ENCODE measurements at regions not wholly inside any gene's neighbourhood (a gene's known extent, or its start where the extent isn't known, plus 50 kb on each side); places are given as distances from the start of the nearest gene placed in this dataset.

DNA sequence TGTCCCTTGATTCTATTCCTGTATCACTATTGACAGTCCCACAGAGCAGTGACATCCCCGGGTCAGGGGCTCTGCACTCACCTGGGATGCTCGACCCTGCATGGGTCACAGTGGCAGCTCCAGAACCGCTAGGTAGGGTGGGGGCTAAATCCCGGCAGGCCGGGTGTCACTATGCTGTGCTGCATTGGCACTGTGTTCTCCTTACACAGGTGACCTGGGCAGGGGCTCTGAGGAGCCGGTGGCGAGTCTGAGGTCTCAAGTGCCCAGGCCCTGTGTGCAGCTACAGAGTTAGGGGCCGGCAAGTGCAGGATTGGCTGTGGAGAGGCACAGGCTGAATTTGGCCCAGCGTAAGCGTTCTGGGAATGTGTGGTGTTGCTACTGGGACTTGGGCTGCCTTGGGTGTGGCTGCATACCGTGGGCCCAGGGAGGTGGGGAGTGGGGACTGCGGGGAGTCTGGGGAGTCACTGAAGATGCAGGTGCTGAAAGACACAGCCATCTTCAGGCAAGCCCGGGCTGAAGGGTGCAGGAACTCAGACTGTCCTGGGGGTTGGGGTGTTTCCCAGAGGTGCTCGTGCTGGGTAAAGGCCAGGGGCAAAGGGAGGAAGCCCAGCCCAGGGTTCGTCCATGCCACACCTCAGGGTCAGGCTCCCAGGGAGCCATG lies 102.6 kb upstream of the PRR20G start:
- Mint-ChIP-seq H3K9me3 (no peaks in the 10 kb centered on the region), H3K4me3 (no peak overlapping the region), H3K27ac (no peak overlapping the region), H3K27me3 (peaks cover 35 to 36% of the 10 kb centered on the region in 2 donors), H3K4me1 (no peaks in the 10 kb centered on the region), H3K36me3 (no peaks in the 10 kb centered on the region)
- ATAC-seq (replicated peaks) = no peak
- no peak for DNase-seq

DNA sequence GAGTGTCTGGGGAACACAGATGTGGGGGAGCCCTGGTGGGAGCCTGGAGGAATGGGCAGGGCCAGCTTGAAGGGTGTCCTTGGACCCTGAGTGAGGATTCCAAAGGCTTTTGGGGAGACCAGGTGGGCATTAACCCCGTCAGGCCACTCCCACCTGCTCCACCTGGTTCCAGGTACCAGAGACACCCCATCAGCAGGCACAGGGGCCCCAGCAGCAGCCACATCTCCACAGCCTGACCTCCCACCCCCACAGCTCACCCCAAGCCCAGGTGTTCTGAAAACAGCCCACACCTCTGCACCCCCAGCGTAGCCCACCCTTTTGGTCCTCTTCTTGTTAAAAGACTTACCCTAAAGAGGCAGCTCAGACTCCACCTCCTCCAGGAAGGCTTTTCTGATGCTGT lies 102.1 kb upstream of the PRR20G start:
- H3K4me3 Mint-ChIP-seq = no peak overlapping the region
- no peaks in the 10 kb centered on the region for H3K36me3 Mint-ChIP-seq
- no peaks in the 10 kb centered on the region for H3K9me3 Mint-ChIP-seq
- no peak for DNase-seq
- H3K27ac Mint-ChIP-seq = no peak overlapping the region
- peaks cover 34 to 36% of the 10 kb centered on the region in 2 donors for H3K27me3 Mint-ChIP-seq
- no peak for ATAC-seq (replicated peaks)
- H3K4me1 Mint-ChIP-seq = no peaks in the 10 kb centered on the region

DNA sequence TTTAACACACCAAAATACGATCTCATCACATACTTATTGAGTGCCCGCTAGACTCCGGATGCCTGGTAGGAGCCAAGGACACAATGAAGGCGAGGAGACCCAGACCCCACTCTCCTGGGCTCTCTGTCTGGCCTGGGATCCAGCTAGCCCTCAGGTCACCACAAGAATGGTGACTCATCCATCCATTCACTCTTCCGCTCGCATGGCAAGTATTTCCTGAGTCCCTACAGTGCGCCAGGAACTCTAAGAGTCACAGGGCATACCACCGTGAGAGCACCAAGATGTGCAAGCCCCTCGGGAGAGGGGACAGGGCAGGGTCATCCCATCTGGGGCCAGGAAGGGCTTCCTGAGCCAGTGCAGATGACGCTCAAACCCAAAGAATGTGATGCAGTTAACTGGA lies 101.6 kb upstream of the PRR20G start:
- DNase-seq (no peak), ATAC-seq (replicated peaks) (no peak)
- Mint-ChIP-seq H3K27ac (no peak overlapping the region), H3K4me3 (no peak overlapping the region), H3K4me1 (no peaks in the 10 kb centered on the region), H3K36me3 (no peaks in the 10 kb centered on the region), H3K27me3 (peaks cover 29 to 33% of the 10 kb centered on the region in 2 donors), H3K9me3 (no peaks in the 10 kb centered on the region)

DNA sequence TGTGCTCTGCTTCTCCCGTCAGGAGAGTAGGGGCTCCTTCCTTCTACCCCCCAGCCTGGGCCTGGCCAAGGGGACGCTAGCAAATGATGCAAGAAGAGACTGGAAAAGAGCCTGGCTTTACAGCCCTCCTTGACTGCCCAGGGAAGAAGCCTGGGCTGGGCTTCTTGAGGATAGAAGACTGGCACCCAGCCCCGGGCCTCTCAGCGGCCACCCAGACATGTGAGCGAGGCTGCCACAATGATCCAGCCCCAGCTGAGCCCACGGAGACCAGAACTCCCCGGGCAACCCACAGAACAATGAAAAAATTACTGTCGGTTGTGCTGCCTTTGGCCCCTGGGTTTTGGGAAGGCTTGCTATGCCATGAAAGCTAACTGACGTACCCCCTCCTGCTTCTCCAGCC lies 100.6 kb upstream of the PRR20G start:
- H3K4me1 Mint-ChIP-seq = no peaks in the 10 kb centered on the region
- H3K27ac Mint-ChIP-seq = no peak overlapping the region
- ATAC-seq (replicated peaks) (no peak), DNase-seq (no peak)
- peaks cover 26 to 30% of the 10 kb centered on the region in 2 donors for H3K27me3 Mint-ChIP-seq
- H3K4me3 Mint-ChIP-seq = no peak overlapping the region
- no peaks in the 10 kb centered on the region for H3K36me3 Mint-ChIP-seq
- H3K9me3 Mint-ChIP-seq = no peaks in the 10 kb centered on the region

DNA sequence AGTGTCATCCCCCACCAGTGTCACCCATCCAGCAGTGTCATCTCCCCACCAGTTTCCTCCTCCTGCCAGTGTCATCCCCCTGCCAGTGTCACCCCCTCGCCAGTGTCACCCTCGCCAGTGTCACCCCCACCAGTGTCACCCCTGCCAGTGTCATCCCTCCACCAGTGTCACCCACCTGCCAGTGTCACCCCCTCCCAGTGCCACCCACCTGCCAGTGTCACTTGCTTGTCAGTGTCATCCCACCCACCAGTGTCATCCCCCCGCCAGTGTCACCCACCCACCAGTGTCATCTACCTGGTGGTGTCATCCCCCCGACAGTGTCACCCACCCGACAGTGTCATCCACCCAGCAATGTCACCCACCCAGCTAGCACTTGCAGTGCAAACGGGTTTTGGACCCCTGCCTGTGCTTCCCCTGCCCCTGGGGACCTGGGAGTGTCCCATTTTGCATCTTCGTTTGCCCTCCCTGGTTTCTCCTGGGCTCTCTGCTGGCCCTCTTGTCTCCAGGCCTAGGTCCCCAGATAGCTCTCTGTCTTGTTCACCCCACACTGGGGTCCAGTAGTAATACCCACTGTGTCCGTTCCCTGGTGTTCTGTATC lies 99.8 kb upstream of the PRR20G start:
- Mint-ChIP-seq H3K9me3 (peaks cover 0 to 2% of the 10 kb centered on the region in 2 donors), H3K36me3 (no peaks in the 10 kb centered on the region), H3K4me1 (no peaks in the 10 kb centered on the region), H3K4me3 (no peak overlapping the region), H3K27me3 (peaks cover 22 to 30% of the 10 kb centered on the region in 2 donors), H3K27ac (no peak overlapping the region)
- no peak for DNase-seq
- ATAC-seq (replicated peaks) = no peak

DNA sequence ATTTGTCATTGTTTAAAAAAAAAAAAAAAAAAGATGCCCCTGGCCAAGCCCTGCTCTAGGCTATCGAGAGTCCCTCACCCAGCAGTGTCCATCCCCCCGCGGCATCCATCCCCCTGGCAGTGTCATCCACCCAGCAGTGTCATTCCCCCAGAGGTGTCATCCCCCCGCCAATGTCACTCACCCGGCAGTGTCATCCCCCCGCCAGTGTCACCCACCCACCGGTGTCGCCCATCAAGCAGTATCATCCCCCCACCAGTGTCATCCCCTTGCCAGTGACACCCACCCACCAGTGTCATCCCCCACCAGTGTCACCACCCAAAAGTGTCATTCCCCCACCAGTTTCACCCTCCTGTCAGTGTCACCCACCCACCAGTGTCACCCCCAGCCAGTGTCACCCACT lies 99.3 kb upstream of the PRR20G start:
- no peaks in the 10 kb centered on the region for H3K36me3 Mint-ChIP-seq
- H3K27ac Mint-ChIP-seq = no peak overlapping the region
- peaks cover 22 to 30% of the 10 kb centered on the region in 2 donors for H3K27me3 Mint-ChIP-seq
- no peak for ATAC-seq (replicated peaks)
- H3K4me1 Mint-ChIP-seq = no peaks in the 10 kb centered on the region
- H3K4me3 Mint-ChIP-seq = no peak overlapping the region
- no peak for DNase-seq
- peaks cover 0 to 2% of the 10 kb centered on the region in 2 donors for H3K9me3 Mint-ChIP-seq

DNA sequence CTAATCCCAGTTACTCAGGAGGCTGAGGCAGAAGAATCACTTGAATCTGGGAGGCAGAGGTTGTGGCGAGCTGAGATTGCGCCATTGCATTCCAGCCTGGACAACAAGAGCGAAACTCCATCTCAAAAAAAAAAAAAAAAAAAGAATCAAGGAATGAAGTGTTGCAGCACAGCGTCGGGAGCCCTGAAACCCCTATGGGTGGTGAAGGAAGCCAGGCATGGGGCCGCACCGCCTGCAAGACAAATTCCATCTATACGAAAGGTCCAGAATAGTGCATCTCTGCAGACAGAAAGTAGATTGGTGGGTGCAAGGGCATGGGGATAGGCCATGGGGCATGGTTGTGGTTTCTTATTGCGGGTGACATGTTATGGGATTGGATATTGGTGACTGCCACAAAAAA lies 98.6 kb upstream of the PRR20G start:
- Mint-ChIP-seq H3K36me3 (no peaks in the 10 kb centered on the region), H3K27ac (no peak overlapping the region), H3K4me3 (no peak overlapping the region), H3K4me1 (no peaks in the 10 kb centered on the region), H3K9me3 (peaks cover 0 to 5% of the 10 kb centered on the region in 2 donors), H3K27me3 (peaks cover 22 to 28% of the 10 kb centered on the region in 2 donors)
- no peak for ATAC-seq (replicated peaks)
- DNase-seq = no peak

DNA sequence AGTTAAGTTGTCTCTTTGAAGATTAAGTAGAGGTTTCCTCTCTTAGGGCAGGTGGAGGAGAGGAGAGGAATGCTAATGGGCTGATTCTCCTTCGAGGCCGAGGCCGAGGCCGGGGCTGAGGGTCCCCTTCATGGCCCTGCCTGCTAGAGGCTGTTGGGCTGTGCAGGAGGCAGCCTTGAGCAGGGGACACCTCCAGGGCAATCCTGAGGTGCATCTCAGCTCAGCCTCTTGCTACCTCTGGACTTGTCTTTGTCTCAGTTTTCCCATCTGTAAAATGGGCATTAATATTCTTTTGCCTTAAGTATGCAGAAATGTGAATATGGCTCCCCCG lies 97.7 kb upstream of the PRR20G start:
- Mint-ChIP-seq H3K4me3 (no peak overlapping the region), H3K36me3 (no peaks in the 10 kb centered on the region), H3K4me1 (no peaks in the 10 kb centered on the region), H3K27me3 (peaks cover 22 to 23% of the 10 kb centered on the region in 2 donors), H3K27ac (no peak overlapping the region), H3K9me3 (peaks cover 0 to 10% of the 10 kb centered on the region in 2 donors)
- DNase-seq (no peak), ATAC-seq (replicated peaks) (no peak)

DNA sequence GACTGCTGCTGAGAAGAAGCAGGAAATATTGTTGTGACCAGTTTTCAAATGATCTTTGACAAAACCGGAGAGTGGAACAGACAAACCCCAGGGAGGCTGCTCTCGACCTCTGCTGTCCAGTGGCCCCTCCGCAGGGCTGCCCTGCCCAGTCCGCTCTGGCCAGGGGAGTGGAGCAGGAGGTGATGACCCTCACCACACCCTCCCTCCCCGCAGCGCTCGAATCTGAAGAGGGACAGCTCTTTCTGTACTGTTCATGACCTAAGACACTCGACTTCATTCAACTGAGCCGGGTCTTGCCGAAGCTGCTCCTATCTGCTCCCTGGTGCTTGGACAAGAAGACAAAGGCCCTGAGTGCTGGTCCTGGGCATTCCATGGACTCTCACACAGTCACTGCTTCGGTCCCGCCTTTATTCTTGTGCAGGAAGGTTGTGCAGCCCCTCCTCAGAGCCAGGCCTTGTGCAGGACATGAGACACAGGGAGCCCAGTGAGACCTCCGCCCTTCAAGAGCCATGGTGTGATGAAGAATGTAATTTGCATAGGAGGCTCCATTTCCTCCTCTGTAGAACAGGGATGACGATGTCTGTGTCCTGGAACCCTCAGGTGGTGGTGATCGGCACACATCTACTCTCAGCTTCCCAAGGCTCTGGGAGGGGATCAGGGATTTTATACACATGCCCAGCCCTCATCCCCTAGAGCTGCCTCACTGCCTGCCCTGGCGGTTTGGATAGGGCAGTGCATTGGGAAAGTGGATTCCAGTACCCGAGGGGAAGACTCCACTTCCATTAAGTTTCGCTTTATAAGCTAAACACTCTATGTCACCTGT lies 97.1 kb upstream of the PRR20G start:
- H3K36me3 Mint-ChIP-seq = no peaks in the 10 kb centered on the region
- no peaks in the 10 kb centered on the region for H3K4me1 Mint-ChIP-seq
- DNase-seq (no peak), ATAC-seq (replicated peaks) (no peak)
- H3K27me3 Mint-ChIP-seq = peaks cover 17 to 19% of the 10 kb centered on the region in 2 donors
- H3K9me3 Mint-ChIP-seq = peaks cover 0 to 11% of the 10 kb centered on the region in 2 donors
- H3K4me3 Mint-ChIP-seq = no peak overlapping the region
- no peak overlapping the region for H3K27ac Mint-ChIP-seq

DNA sequence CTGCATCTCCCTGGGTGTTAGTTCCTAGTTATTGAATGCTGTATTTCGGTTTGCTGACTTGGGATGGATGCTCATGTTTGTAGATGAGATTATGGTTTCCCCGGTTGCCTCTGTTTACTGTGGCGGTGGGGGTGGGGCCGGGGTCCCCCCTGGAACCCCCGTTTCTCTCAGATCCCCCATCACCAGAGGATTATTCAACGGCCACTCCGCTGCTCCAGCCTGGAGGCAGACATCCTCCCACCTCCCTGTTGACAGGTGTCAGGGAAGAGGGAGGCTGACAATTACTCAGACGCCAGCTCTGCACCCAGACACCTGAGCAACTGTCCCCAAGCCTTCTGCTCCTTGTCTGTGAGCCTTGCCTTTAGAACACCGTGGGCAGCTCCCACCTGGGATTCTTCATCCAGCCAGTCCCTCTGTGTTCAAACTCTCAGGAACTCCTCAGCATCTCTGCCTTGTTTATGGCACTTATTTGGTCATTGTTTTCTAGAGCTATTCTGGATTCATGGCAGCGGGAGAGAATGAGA lies 95.9 kb upstream of the PRR20G start:
- Mint-ChIP-seq H3K27me3 (peaks cover 12 to 13% of the 10 kb centered on the region in 2 donors), H3K36me3 (no peaks in the 10 kb centered on the region), H3K9me3 (peaks cover 0 to 11% of the 10 kb centered on the region in 2 donors), H3K4me1 (no peaks in the 10 kb centered on the region), H3K4me3 (no peak overlapping the region), H3K27ac (no peak overlapping the region)
- DNase-seq = no peak
- ATAC-seq (replicated peaks) = no peak

DNA sequence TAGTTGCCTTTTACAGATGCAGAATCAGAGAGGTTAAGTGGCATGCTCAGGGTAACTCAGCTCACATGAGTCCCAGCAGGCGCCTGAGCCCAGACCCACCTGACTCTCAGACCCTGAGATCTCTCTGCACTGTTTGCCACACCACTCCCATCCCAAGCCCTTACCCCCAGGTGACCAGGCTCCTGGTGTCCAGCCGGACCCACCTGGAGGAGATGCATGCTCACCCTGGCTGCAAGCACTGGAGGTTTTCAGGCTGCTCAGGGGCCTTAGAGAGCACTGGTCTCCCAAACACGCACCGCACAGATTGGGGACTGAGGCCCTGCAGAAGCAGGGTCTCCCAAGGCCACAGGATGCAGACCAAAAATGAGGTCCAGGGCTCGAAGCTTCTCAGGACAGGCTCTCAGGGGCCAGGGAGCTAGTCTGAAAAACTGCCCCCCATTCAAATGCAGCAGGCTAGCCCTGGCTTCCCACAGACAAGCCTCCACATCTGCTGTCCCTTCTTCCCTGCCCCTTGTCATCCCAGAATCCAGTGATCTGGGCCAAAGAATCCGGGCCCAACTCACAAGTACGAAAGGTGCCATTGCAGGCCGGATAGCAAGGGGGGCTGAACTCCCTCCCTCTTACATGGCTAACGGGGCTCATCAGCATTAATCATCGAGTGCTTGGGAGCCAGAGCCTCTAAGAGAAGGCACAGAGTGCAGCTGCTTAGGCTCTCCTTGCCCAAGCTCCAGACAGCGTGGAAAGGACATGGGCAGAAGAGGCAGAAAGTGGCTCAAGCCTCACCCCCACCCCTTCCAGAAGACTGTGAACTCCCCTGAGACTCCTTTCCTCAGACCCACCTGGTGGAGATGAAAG lies 90.2 kb upstream of the PRR20G start:
- Mint-ChIP-seq H3K4me1 (no peaks in the 10 kb centered on the region), H3K27me3 (peaks cover 4 to 11% of the 10 kb centered on the region in 2 donors), H3K36me3 (no peaks in the 10 kb centered on the region), H3K9me3 (peaks cover 0 to 17% of the 10 kb centered on the region in 2 donors), H3K4me3 (no peak overlapping the region), H3K27ac (no peak overlapping the region)
- DNase-seq (no peak), ATAC-seq (replicated peaks) (no peak)

DNA sequence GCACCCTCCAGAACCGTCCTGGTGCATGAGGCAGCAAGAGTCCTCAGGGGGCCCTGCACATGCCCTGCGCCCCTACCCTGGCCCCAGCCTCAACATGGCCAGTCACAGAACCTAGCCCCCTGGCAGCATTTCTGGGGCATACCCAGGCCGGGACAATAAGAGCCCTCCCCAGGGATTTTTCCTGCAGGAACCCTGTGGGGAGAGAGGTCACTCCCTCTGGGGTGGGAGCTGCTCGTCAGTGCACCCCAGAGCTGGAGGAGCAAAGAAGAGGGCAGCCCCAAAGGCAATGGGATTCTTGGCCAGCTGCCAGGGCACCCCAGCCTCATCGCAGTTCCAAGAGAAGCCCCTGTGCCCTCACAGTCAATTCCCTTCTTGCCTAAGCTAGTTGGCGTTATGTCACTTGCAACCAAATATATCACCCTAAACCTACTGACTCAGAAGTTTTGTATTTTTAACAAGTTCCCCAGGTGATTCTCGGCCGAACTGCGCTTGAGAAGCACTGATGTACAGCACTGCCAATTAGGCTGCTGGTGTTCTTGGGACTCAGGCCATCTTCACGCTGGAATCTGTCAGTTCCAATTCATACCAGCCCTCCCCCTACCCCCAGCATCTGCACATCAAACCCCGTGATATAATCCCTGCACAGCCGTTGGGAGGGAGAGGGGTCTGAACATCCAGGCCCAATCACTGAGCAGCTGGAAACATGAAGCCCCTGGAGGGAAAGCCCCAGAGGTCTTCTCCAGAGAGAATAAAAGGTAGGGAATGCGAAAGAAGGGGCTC lies 87.5 kb upstream of the PRR20G start:
- Mint-ChIP-seq H3K4me1 (no peaks in the 10 kb centered on the region), H3K27me3 (peaks cover 11 to 26% of the 10 kb centered on the region in 2 donors), H3K4me3 (no peak overlapping the region), H3K9me3 (peaks cover 0 to 8% of the 10 kb centered on the region in 2 donors), H3K36me3 (no peaks in the 10 kb centered on the region), H3K27ac (no peak overlapping the region)
- DNase-seq (no peak), ATAC-seq (replicated peaks) (no peak)

DNA sequence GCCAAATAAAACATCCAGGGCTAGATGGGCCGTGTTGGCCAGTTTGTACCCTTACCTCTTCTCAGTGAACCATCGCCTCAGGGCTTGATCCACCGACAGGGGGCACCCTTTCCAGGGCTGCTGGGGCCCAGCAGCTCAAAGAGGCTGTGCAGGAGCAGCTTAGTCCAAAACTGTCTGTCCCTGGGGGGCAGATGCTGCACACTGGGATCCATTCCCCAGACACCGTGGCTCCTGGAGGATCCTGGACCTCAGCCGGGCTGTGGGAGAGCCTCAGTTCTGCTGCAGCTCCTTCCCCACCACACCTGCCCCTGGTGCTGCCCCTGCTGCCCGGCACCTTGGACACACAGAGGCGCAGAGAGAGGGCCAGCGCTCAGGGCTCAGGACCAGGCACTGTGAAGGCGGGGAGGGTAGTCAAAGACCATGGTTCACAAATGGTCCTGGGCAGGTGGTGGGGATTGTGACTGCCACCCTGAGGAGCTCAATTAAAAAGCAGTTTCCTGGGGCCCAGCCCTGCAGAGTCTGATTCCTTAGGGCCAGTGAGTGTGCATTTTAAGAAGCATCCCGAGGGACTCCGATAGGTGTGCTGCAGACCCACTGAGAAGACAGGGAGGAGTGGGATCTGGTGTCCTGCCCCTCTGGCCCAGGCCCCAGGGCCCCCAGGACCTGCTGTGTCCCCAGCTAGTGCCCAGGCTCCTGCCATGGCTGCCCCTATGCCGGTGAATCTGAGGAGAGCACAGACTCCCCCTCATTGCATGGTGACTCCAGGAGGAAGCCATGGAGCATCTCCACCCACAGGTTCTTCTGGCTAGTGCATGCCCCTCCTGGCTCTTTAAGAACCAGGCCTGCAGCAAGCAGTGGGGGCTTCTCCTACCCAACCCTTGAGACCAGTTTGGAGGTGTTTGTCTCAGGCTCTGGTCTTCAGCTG lies 86.5 kb upstream of the PRR20G start:
- DNase-seq = no peak
- Mint-ChIP-seq H3K27me3 (peaks cover 11 to 29% of the 10 kb centered on the region in 2 donors), H3K4me3 (no peak overlapping the region), H3K36me3 (no peaks in the 10 kb centered on the region), H3K27ac (no peak overlapping the region), H3K4me1 (no peaks in the 10 kb centered on the region), H3K9me3 (peaks cover 0 to 8% of the 10 kb centered on the region in 2 donors)
- no peak for ATAC-seq (replicated peaks)
